GM20000 (cell line): ENCODE measurements at regions not wholly inside any gene's neighbourhood (a gene's known extent, or its start where the extent isn't known, plus 50 kb on each side); places are given as distances from the start of the nearest gene placed in this dataset.
"Not testable (repeated sequence)": the region's sequence is repeated elsewhere in the genome, so short reads cannot be mapped to it uniquely, and the experiment has no call there.

Experiments used
- DNase-seq: peaks from one replicate; pipeline ENCODE4 v3.0.0; 2012; ENCODE audit warnings: low spot score
- TF ChIP-seq, protein P1 (sequence below): IDR thresholded peaks from 2 replicates; pipeline ENCODE4 v1.5.1; 2012; ENCODE audit warnings: mild to moderate bottlenecking, control low read depth; ENCODE audit errors: extremely low read depth, missing control alignments

DNA sequence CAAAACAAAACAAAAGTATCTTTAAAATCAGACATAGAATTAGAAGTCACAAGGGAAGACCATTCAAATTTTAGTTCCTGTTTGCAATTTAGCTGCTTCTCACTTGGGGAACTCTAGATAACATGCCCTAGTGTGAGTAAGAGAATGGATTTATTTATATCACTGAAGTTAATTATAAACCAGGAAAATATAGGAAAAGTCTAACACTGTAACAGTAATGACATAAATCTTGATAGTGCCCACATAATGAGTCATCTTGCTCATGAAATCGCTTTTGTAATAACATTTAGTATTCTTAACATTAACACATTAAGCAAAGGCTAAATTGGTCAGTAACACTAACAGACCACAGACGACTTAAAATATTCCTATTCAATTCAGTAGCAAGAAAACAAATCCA, 710.7 kb downstream of the STPG2 start:
- no peak for DNase-seq

GRCh38 chr4:97437998-97438705, 705.1 kb downstream of the STPG2 start:
- DNase-seq = not testable (repeated sequence)

More for the DNA sequence above, 710.7 kb downstream of the STPG2 start:
- TF ChIP-seq, protein P1, sequence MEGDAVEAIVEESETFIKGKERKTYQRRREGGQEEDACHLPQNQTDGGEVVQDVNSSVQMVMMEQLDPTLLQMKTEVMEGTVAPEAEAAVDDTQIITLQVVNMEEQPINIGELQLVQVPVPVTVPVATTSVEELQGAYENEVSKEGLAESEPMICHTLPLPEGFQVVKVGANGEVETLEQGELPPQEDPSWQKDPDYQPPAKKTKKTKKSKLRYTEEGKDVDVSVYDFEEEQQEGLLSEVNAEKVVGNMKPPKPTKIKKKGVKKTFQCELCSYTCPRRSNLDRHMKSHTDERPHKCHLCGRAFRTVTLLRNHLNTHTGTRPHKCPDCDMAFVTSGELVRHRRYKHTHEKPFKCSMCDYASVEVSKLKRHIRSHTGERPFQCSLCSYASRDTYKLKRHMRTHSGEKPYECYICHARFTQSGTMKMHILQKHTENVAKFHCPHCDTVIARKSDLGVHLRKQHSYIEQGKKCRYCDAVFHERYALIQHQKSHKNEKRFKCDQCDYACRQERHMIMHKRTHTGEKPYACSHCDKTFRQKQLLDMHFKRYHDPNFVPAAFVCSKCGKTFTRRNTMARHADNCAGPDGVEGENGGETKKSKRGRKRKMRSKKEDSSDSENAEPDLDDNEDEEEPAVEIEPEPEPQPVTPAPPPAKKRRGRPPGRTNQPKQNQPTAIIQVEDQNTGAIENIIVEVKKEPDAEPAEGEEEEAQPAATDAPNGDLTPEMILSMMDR = no peak

DNA sequence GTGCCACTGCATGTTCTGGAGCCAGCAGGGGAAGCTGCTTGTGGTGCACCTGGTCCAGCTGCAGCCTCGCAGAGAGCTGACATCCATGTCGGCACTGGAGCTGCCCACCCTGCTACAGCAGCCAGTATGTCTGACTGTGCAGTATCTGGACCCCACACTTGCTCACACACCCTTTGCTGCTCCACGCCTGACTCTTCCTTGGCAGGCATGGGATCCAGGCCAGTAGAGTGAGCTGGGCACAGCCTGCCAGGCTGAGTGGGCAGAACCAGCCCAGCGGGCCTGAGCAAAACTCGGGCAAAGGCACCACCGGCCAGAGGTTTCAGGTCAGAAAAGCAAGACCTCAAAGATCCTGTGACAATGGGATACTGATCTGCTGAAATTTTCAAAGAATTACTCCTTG, 690.1 kb downstream of the STPG2 start:
- no peak for DNase-seq
- TF ChIP-seq, protein P1 = no peak

- DNase-seq = no peak
- TF ChIP-seq, protein P1 = no peak
Observed at GRCh38 chr4:97457253-97457652, 686.0 kb downstream of the STPG2 start.

DNA sequence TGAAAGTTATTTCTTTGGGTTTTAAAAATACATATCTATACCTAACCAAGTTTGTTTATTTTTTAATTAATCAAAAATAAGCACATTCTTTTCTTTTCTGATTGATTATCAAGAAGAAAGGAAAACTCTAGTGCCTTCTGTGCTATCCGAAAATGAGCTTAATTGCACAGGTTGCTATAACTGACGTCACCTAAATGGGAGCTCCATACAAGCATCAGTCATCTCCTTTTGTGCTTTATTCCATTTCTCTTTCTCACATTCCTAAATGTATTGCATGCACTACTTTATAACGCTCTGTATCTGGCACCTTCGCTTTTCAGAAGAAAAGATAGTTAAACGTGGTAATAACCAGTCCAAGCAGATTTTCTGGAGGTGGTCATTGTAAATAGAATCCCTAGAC, 675.0 kb downstream of the STPG2 start:
- no peak for DNase-seq
- TF ChIP-seq, protein P1 = no peak

DNA sequence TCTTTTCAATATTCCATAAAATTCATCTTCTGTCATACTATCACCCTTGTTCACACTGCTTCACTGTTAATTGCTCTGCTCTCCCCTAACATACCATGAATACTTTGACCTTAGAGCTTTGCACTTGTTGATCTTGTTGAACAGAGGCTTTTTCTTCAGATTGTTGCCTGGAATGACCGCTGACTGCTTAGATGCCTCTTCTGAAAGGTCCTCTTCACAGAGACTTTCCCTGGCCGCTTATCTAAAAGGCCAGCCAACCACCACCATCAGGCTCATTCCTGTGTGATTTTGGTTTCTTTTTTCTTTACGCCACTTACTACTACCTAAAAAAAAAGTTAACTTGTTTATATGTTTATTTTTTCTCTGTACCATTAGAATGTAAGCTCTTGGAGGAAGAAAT, 667.7 kb downstream of the STPG2 start:
- TF ChIP-seq, protein P1 = no peak
- DNase-seq = no peak

- TF ChIP-seq, protein P1 = no peak
- no peak for DNase-seq
Observed at GRCh38 chr4:97477974-97478373, 665.3 kb downstream of the STPG2 start.

DNA sequence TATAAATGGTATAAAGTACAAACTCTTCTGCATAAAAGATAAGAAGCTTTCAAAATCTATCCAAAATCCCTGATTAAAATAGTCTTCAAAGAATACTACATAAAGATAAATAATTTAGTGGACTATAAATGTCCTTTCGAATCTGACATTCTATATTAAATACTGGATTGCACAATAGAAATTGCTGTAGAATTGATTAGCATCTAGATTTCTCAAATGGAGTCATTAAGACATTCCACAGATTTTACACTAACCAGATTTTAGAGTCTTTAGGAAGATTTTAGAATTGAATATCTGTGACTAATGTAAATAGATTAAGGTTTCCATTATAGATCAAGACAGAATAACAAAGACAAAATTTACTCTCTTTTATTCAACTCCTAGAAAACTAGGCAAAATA, 663.9 kb downstream of the STPG2 start:
- TF ChIP-seq, protein P1 = no peak
- DNase-seq = no peak
